Trophoblast cell (in vitro differentiated cells and primary cell): ENCODE measurements at regions not wholly inside any gene's neighbourhood (a gene's known extent, or its start where the extent isn't known, plus 50 kb on each side); places are given as distances from the start of the nearest gene placed in this dataset.

Experiments used
- DNase-seq, 2 donors: peaks; one replicate each; pipeline ENCODE4 v3.0.0-alpha.2; 2016
- H2AFZ ChIP-seq: 2 replicates; pipeline ENCODE4 v1.6.1; 2013; ENCODE audit warnings: low read length, moderate library complexity, mild to moderate bottlenecking; ENCODE audit not compliant: insufficient read depth, poor library complexity
- H2AK5ac ChIP-seq: 2 replicates; pipeline ENCODE4 v1.6.1; 2013; ENCODE audit warnings: mild to moderate bottlenecking, low read length
- H2BK120ac ChIP-seq: 2 replicates; pipeline ENCODE4 v1.6.1; 2013; ENCODE audit warnings: low read length, mild to moderate bottlenecking, moderate library complexity; ENCODE audit not compliant: insufficient read depth, poor library complexity
- H2BK12ac ChIP-seq: 2 replicates; pipeline ENCODE4 v1.6.1; 2013; ENCODE audit warnings: mild to moderate bottlenecking, low read length, moderate library complexity
- H2BK5ac ChIP-seq: 2 replicates; pipeline ENCODE4 v1.6.1; 2013; ENCODE audit warnings: low read length, low read depth, moderate library complexity, mild to moderate bottlenecking; ENCODE audit not compliant: poor library complexity
- H3K14ac ChIP-seq: 2 replicates; pipeline ENCODE4 v1.6.1; 2013; ENCODE audit warnings: mild to moderate bottlenecking, low read length
- H3K18ac ChIP-seq: 2 replicates; pipeline ENCODE4 v1.6.1; 2013; ENCODE audit warnings: mild to moderate bottlenecking, low read length
- H3K23ac ChIP-seq: 2 replicates; pipeline ENCODE4 v1.6.1; 2013; ENCODE audit warnings: low read length
- H3K27ac ChIP-seq: 2 replicates; pipeline ENCODE4 v1.5.1; 2013; ENCODE audit warnings: low read depth, mild to moderate bottlenecking, inconsistent platforms, low read length, moderate library complexity
- H3K27me3 ChIP-seq: 2 replicates; pipeline ENCODE4 v1.6.1; 2013; ENCODE audit warnings: inconsistent platforms, mild to moderate bottlenecking, low read length, moderate library complexity; ENCODE audit not compliant: insufficient read depth
- H3K36me3 ChIP-seq, 2 experiments: 1 replicate in 1 of 2; 2 replicates in 1 of 2; pipeline ENCODE4 v1.6.1; 2013; ENCODE audit warnings: low read length in 2 of 2, mild to moderate bottlenecking in 2 of 2, moderate library complexity in 1 of 2; ENCODE audit not compliant: insufficient read depth in 2 of 2, control insufficient read depth in 1 of 2
- H3K4ac ChIP-seq: 2 replicates; pipeline ENCODE4 v1.6.1; 2013; ENCODE audit warnings: low read depth, mild to moderate bottlenecking, low read length, moderate library complexity
- H3K4me1 ChIP-seq, 2 experiments: 1 replicate in 1 of 2; 2 replicates in 1 of 2; pipeline ENCODE4 v1.6.1; 2013; ENCODE audit warnings: low read length in 2 of 2, mild to moderate bottlenecking in 2 of 2, moderate library complexity in 1 of 2; ENCODE audit not compliant: insufficient read depth in 2 of 2, control insufficient read depth in 1 of 2
- H3K4me2 ChIP-seq: 2 replicates; pipeline ENCODE4 v1.6.1; 2013; ENCODE audit warnings: inconsistent platforms, mild to moderate bottlenecking, low read length, moderate library complexity
- H3K4me3 ChIP-seq: 2 replicates; pipeline ENCODE4 v1.5.1; 2013; ENCODE audit warnings: mild to moderate bottlenecking, low read depth, low read length, inconsistent platforms
- H3K79me1 ChIP-seq: one replicate; pipeline ENCODE4 v1.6.1; 2013; ENCODE audit warnings: low read length
- H3K79me2 ChIP-seq: 2 replicates; pipeline ENCODE4 v1.6.1; 2013; ENCODE audit warnings: low read length, mild to moderate bottlenecking; ENCODE audit not compliant: control insufficient read depth, insufficient read depth, poor library complexity
- H3K9ac ChIP-seq: 2 replicates; pipeline ENCODE4 v1.6.1; 2013; ENCODE audit warnings: mild to moderate bottlenecking, low read length
- H3K9me3 ChIP-seq: 2 replicates; pipeline ENCODE4 v1.6.1; 2013; ENCODE audit warnings: low read depth, mild to moderate bottlenecking, control low read depth, inconsistent platforms, low read length; ENCODE audit not compliant: insufficient read depth
- H4K12ac ChIP-seq: 2 replicates; pipeline ENCODE4 v1.6.1; 2013; ENCODE audit warnings: low read depth, mild to moderate bottlenecking, low read length, moderate library complexity
- H4K8ac ChIP-seq: 2 replicates; pipeline ENCODE4 v1.6.1; 2013; ENCODE audit warnings: low read depth, mild to moderate bottlenecking, low read length, moderate library complexity
- H4K91ac ChIP-seq: one replicate; pipeline ENCODE4 v1.6.1; 2013; ENCODE audit warnings: low read depth, mild to moderate bottlenecking, low read length, moderate library complexity
- whole genome bisulfite sequencing: extraction: QIAGEN DNeasy Blood & Tissue Kit; methylation state at CpG from one replicate; pipeline ENCODE4 v1.1.7; 2013; ENCODE audit warnings: missing lambda C conversion rate; ENCODE audit not compliant: insufficient read length, insufficient coverage; ENCODE audit errors: extremely low coverage; 5-methylcytosine and 5-hydroxymethylcytosine counted together

GRCh38 chr5:4144411-4145007 lies 548.9 kb downstream of the IRX1 start:
- H2AK5ac ChIP-seq, result no peak overlapping the region
- no CpG with 5 or more reads among the region's 23 CpGs for WGBS
- H2BK12ac ChIP-seq, result no peak overlapping the region
- H2BK120ac ChIP-seq, result no peak overlapping the region
- peaks cover 7% of the 10 kb centered on the region for H3K9me3 ChIP-seq
- H3K23ac ChIP-seq, result peak overlapping the region; percentile 25
- no peak overlapping the region for H3K18ac ChIP-seq
- H4K12ac ChIP-seq, result no peak overlapping the region
- no peaks in the 10 kb centered on the region for H3K36me3 ChIP-seq
- no peak overlapping the region for H2BK5ac ChIP-seq
- H3K4me3 ChIP-seq, result no peak overlapping the region
- no peak overlapping the region for H3K14ac ChIP-seq
- H3K27me3 ChIP-seq, result no peaks in the 10 kb centered on the region
- no peak overlapping the region for H3K4ac ChIP-seq
- no peak overlapping the region for H3K9ac ChIP-seq
- no peaks in the 10 kb centered on the region for H3K79me1 ChIP-seq
- H3K27ac ChIP-seq, result no peak overlapping the region
- no peak overlapping the region for H4K8ac ChIP-seq
- DNase-seq, result peak in 1 of 2 donors; percentile 2
- H3K4me2 ChIP-seq, result no peak overlapping the region
- H3K79me2 ChIP-seq, result no peaks in the 10 kb centered on the region
- no peak overlapping the region for H4K91ac ChIP-seq
- H3K4me1 ChIP-seq, result no peaks in the 10 kb centered on the region
- no peak overlapping the region for H2AFZ ChIP-seq

- Histone ChIP-seq H3K9me3 (peaks cover 9% of the 10 kb centered on the region), H3K4ac (no peak overlapping the region), H3K9ac (no peak overlapping the region), H4K12ac (no peak overlapping the region), H3K79me2 (no peaks in the 10 kb centered on the region), H3K18ac (no peak overlapping the region), H3K27ac (no peak overlapping the region), H2AK5ac (no peak overlapping the region), H3K23ac (no peak overlapping the region), H3K27me3 (no peaks in the 10 kb centered on the region), H3K4me1 (no peaks in the 10 kb centered on the region), H3K4me2 (no peak overlapping the region), H4K91ac (no peak overlapping the region), H2BK120ac (no peak overlapping the region), H2AFZ (no peak overlapping the region), H2BK5ac (no peak overlapping the region), H3K14ac (no peak overlapping the region), H2BK12ac (no peak overlapping the region), H4K8ac (no peak overlapping the region), H3K36me3 (no peaks in the 10 kb centered on the region), H3K4me3 (peak overlapping the region; percentile 38), H3K79me1 (no peaks in the 10 kb centered on the region)
- no peak for DNase-seq
- no CpG with 5 or more reads among the region's 3 CpGs for WGBS
These were observed 549.9 kb downstream of the IRX1 start for GRCh38 chr5:4145511-4145910.

GRCh38 chr5:4148009-4148408 lies 552.4 kb downstream of the IRX1 start:
- H3K18ac ChIP-seq, result no peak overlapping the region
- H3K36me3 ChIP-seq, result no peaks in the 10 kb centered on the region
- no peak for DNase-seq
- peaks cover 9% of the 10 kb centered on the region for H3K9me3 ChIP-seq
- H2BK12ac ChIP-seq, result no peak overlapping the region
- H2BK120ac ChIP-seq, result no peak overlapping the region
- no peak overlapping the region for H4K91ac ChIP-seq
- no peak overlapping the region for H3K23ac ChIP-seq
- WGBS, result no CpG with 5 or more reads among the region's 3 CpGs
- H3K4me1 ChIP-seq, result no peaks in the 10 kb centered on the region
- no peak overlapping the region for H3K9ac ChIP-seq
- H3K27me3 ChIP-seq, result no peaks in the 10 kb centered on the region
- H3K4ac ChIP-seq, result no peak overlapping the region
- no peak overlapping the region for H2AFZ ChIP-seq
- H3K4me2 ChIP-seq, result no peak overlapping the region
- no peak overlapping the region for H3K4me3 ChIP-seq
- H2AK5ac ChIP-seq, result no peak overlapping the region
- H3K79me1 ChIP-seq, result no peaks in the 10 kb centered on the region
- H4K8ac ChIP-seq, result no peak overlapping the region
- no peaks in the 10 kb centered on the region for H3K79me2 ChIP-seq
- H2BK5ac ChIP-seq, result no peak overlapping the region
- H3K14ac ChIP-seq, result no peak overlapping the region
- H3K27ac ChIP-seq, result no peak overlapping the region
- H4K12ac ChIP-seq, result no peak overlapping the region

- Histone ChIP-seq H2AK5ac (no peak overlapping the region), H3K79me2 (no peaks in the 10 kb centered on the region), H3K23ac (no peak overlapping the region), H3K4me3 (no peak overlapping the region), H2BK5ac (no peak overlapping the region), H3K18ac (no peak overlapping the region), H3K79me1 (no peaks in the 10 kb centered on the region), H3K4me1 (no peaks in the 10 kb centered on the region), H3K9ac (no peak overlapping the region), H3K27ac (no peak overlapping the region), H3K4me2 (no peak overlapping the region), H2BK120ac (no peak overlapping the region), H2BK12ac (no peak overlapping the region), H3K27me3 (no peaks in the 10 kb centered on the region), H3K9me3 (peaks cover 7% of the 10 kb centered on the region), H4K12ac (no peak overlapping the region), H3K4ac (no peak overlapping the region), H2AFZ (no peak overlapping the region), H4K91ac (no peak overlapping the region), H4K8ac (no peak overlapping the region), H3K14ac (no peak overlapping the region), H3K36me3 (no peaks in the 10 kb centered on the region)
- WGBS, result no CpG with 5 or more reads among the region's 3 CpGs
- DNase-seq, result no peak
These were observed 554.4 kb downstream of the IRX1 start for GRCh38 chr5:4150067-4150466.
